ENCODE measurements at regions not wholly inside any gene's neighbourhood (a gene's known extent, or its start where the extent isn't known, plus 50 kb on each side); places are given as distances from the start of the nearest gene placed in this dataset.

GRCh38 chr10:10207538-10207937 is 810.1 kb upstream of the CELF2 start:
- in situ Hi-C loops (cut with MboI; ENCODE audit: low sequenced_read_pairs): no loop called here

DNA sequence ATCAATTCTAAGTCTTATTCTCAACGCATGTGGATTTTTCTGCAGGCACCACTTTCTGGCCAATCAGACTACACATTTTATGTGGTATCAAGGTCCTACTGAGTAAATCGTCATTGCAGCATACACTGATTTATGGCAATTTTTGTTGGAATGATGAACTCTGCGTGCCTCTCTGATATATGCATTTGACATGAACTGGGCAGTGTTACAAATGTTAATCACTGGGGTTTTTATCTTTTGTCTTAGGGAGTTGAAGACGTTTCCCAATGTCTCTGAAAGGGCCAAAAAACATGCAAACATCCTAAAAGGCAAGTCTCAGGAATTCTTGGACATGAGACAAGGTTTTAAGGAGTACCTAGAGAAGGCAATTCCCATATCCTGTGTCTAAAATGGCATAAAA is 809.5 kb upstream of the CELF2 start:
- in situ Hi-C loops (cut with MboI; ENCODE audit: low sequenced_read_pairs): no loop called here

DNA sequence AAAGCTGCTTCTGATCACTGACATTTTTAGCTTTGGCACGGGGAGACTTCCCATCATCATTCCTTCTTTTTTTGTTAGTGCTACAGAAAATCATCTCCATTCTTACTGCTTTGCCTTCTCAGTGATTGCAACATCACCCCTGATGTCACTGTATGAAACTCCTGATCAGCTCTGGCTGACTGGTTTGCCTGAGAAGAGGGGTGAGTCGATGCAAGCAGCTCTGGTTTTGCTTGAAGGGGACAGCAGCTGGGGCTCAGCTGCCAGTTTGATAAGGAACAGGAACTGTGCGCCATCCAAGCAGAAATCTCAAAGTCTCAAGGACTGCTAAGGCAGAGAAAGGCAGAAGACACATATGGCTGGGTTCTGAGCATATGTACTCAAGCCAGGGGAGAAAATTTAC is 808.5 kb upstream of the CELF2 start:
- in situ Hi-C loops (cut with MboI; ENCODE audit: low sequenced_read_pairs): no loop called here

GRCh38 chr10:10211409-10211808 is 806.3 kb upstream of the CELF2 start:
- in situ Hi-C loops (cut with MboI; ENCODE audit: low sequenced_read_pairs): no loop called here

- in situ Hi-C loops (cut with MboI; ENCODE audit: low sequenced_read_pairs): no loop called here
Measured at GRCh38 chr10:10213237-10213636, 804.4 kb upstream of the CELF2 start.

GRCh38 chr10:10222304-10222841 is 795.3 kb upstream of the CELF2 start:
- in situ Hi-C loops (cut with MboI; ENCODE audit: low sequenced_read_pairs): no loop called here

DNA sequence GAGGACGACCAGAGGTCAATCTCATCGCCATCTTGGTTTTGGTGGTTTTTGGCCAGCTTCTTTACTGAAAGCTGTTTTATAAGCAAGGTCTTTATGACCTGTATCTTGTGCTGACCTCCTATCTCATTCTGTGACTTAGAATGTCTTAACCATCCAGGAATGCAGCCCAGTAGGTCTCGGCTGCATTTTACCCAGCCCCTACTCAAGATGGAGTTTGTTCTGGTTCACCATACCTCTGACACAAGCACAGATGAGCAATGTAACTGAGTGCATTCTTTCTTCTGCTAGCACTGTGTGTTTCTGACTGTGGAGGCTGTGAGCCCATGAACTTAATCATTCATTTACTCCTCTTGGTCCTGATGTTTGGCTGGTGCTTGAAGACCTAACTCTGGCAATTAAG is 794.5 kb upstream of the CELF2 start:
- in situ Hi-C loops (cut with MboI; ENCODE audit: low sequenced_read_pairs): no loop called here

DNA sequence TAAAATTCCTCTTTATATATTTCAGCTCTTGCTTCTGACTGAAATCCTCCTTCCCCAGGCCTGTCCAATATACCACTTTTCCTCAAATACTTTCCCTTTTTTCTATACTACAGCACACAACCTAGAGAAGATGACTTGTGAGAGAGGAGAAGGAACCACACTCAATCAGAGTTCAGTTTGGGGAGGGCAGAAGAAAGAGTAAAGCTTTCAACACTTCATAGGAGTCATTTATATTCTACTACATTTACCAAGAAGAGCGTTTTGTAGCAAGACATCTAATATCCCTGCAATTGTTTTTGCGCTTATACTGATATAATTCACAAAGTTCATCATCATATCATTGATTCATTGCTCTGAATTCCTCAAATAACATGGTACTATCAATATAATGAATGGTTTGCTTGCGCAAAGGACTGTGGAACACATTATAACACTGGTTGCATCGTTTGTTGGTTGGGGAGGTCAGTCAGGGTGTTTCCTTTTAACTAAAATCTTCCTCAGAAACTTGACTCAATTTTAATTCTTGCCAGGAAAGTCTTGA is 792.5 kb upstream of the CELF2 start:
- in situ Hi-C loops (cut with MboI; ENCODE audit: low sequenced_read_pairs): no loop called here

GRCh38 chr10:10233229-10233628 is 784.4 kb upstream of the CELF2 start:
- in situ Hi-C loops (cut with MboI; ENCODE audit: low sequenced_read_pairs): no loop called here

GRCh38 chr10:10235003-10235402 is 782.7 kb upstream of the CELF2 start:
- in situ Hi-C loops (cut with MboI; ENCODE audit: low sequenced_read_pairs): no loop called here

- in situ Hi-C loops (cut with MboI; ENCODE audit: low sequenced_read_pairs): no loop called here
Measured at GRCh38 chr10:10247585-10247984, 770.1 kb upstream of the CELF2 start.

- in situ Hi-C loops (cut with MboI; ENCODE audit: low sequenced_read_pairs): no loop called here
Measured at GRCh38 chr10:10256860-10257259, 760.8 kb upstream of the CELF2 start.

GRCh38 chr10:10259013-10259412 is 758.7 kb upstream of the CELF2 start:
- in situ Hi-C loops (cut with MboI; ENCODE audit: low sequenced_read_pairs): no loop called here

- in situ Hi-C loops (cut with MboI; ENCODE audit: low sequenced_read_pairs): no loop called here
Measured at GRCh38 chr10:10270126-10271050, 747.3 kb upstream of the CELF2 start.

DNA sequence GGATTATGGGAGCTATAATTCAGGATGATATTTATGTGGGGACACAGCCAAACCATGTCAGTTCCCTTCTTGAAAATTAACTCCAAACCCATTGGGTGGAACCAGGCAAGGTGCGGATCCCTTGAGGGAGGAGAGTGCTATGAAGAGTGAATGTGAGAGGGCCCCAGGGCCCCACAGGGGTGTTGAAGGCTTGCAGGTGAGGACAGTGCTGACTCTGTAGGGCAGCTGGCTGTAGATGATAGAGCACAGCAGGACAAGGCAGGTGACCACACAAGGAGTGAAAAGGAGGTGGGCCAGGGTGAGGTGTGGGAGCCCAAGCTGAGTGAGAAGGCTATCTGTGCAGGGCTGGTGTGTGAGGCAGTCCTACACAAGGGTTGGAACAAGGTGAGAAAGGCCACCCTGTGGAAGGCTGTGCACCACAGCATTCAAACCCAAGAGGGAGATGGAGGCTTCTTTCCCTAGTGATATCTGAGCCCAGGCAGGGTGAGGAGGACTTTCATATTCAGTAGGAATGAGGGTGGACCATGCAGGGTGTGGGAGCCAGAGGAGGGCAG is 746.0 kb upstream of the CELF2 start:
- in situ Hi-C loops (cut with MboI; ENCODE audit: low sequenced_read_pairs): no loop called here

GRCh38 chr10:10273661-10274060 is 744.0 kb upstream of the CELF2 start:
- in situ Hi-C loops (cut with MboI; ENCODE audit: low sequenced_read_pairs): no loop called here

GRCh38 chr10:10279906-10280305 is 737.8 kb upstream of the CELF2 start:
- in situ Hi-C loops (cut with MboI; ENCODE audit: low sequenced_read_pairs): no loop called here

- in situ Hi-C loops (cut with MboI; ENCODE audit: low sequenced_read_pairs): no loop called here
Measured at GRCh38 chr10:10292501-10292900, 725.2 kb upstream of the CELF2 start.

GRCh38 chr10:10293041-10293440 is 724.6 kb upstream of the CELF2 start:
- in situ Hi-C loops (cut with MboI; ENCODE audit: low sequenced_read_pairs): no loop called here

- in situ Hi-C loops (cut with MboI; ENCODE audit: low sequenced_read_pairs): no loop called here
Measured at GRCh38 chr10:10293481-10293951, 724.2 kb upstream of the CELF2 start.

DNA sequence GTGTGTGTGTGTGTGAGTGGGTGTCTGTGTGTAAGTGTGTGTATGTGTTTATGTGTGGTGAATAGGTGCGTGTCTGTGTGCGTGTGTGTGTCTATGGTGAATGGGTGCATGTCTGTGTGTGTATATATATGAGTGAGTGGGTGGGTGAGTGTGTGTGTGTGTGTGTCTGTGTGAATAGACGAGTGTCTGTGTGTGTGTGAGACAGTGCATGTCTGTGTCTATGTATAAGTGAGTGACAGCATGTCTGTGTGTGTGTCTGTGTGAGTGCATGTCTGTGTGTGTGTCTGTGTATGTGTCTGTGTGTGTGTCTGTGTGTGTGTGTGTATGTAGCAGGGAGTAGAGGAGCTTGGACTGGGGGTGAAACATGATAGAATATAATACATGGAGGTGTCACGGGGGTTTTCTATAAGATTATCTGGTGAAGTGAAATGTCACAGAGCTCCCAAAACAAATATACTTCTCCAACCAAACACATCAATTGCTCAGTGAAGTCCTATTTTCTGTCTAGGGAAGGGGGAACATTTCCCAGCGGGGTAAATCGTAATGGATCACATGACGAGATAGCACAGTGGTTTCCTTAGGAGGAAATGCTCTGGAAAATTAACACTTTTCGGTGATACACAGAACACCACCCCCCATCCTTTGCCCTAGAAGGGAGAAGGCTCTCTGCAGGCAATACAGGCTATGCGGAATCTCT is 723.3 kb upstream of the CELF2 start:
- in situ Hi-C loops (cut with MboI; ENCODE audit: low sequenced_read_pairs): no loop called here

Data from HL-60/S4 treated with retinoic acid at 250 ng/mL for 4 days and 3 days (cell line).